ENCODE measurements at regions not wholly inside any gene's neighbourhood (a gene's known extent, or its start where the extent isn't known, plus 50 kb on each side); places are given as distances from the start of the nearest gene placed in this dataset.

GRCh38 chrX:35699642-35700041 is 98.5 kb upstream of the MAGEB16 start:
- Histone ChIP-seq H3K4me1 (no peaks in the 10 kb centered on the region), H3K27me3 (ENCODE audit: low read depth) (no peaks in the 10 kb centered on the region), H3K36me3 (replicated peaks) (no peaks in the 10 kb centered on the region), H3K4me3 (no peak overlapping the region), H3K9me3 (no peaks in the 10 kb centered on the region)
- in situ Hi-C loops (cut with MboI; ENCODE audit: low sequenced_read_pairs): no loop called here
- no peak for DNase-seq (ENCODE audit: low spot score in 2 of 2)

GRCh38 chrX:35700121-35700520 is 98.0 kb upstream of the MAGEB16 start:
- no peaks in the 10 kb centered on the region for H3K4me1 ChIP-seq
- H3K27me3 ChIP-seq (ENCODE audit: low read depth): no peaks in the 10 kb centered on the region
- no peaks in the 10 kb centered on the region for H3K36me3 ChIP-seq (replicated peaks)
- H3K9me3 ChIP-seq: no peaks in the 10 kb centered on the region
- no peak overlapping the region for H3K4me3 ChIP-seq
- no peak for DNase-seq (ENCODE audit: low spot score in 2 of 2)
- in situ Hi-C loops (cut with MboI; ENCODE audit: low sequenced_read_pairs): no loop called here

- Histone ChIP-seq H3K27me3 (ENCODE audit: low read depth) (no peaks in the 10 kb centered on the region), H3K36me3 (replicated peaks) (no peaks in the 10 kb centered on the region), H3K4me3 (no peak overlapping the region), H3K9me3 (no peaks in the 10 kb centered on the region), H3K4me1 (no peaks in the 10 kb centered on the region)
- no peak for DNase-seq (ENCODE audit: low spot score in 2 of 2)
- in situ Hi-C loops (cut with MboI; ENCODE audit: low sequenced_read_pairs): no loop called here
Measured at GRCh38 chrX:35711281-35711680, 86.9 kb upstream of the MAGEB16 start.

GRCh38 chrX:35722128-35722527 is 76.0 kb upstream of the MAGEB16 start:
- Histone ChIP-seq H3K4me1 (no peaks in the 10 kb centered on the region), H3K4me3 (no peak overlapping the region), H3K9me3 (no peaks in the 10 kb centered on the region), H3K27me3 (ENCODE audit: low read depth) (no peaks in the 10 kb centered on the region), H3K36me3 (replicated peaks) (no peaks in the 10 kb centered on the region)
- in situ Hi-C loops (cut with MboI; ENCODE audit: low sequenced_read_pairs): no loop called here
- no peak for DNase-seq (ENCODE audit: low spot score in 2 of 2)

GRCh38 chrX:35726176-35726575 is 72.0 kb upstream of the MAGEB16 start:
- in situ Hi-C loops (cut with MboI; ENCODE audit: low sequenced_read_pairs): no loop called here
- DNase-seq (ENCODE audit: low spot score in 2 of 2): peak in 1 of 2 experiments; percentile 12
- Histone ChIP-seq H3K36me3 (replicated peaks) (no peaks in the 10 kb centered on the region), H3K4me3 (no peak overlapping the region), H3K4me1 (no peaks in the 10 kb centered on the region), H3K9me3 (no peaks in the 10 kb centered on the region), H3K27me3 (ENCODE audit: low read depth) (no peaks in the 10 kb centered on the region)

GRCh38 chrX:35728481-35728880 is 69.7 kb upstream of the MAGEB16 start:
- Histone ChIP-seq H3K4me1 (no peaks in the 10 kb centered on the region), H3K27me3 (ENCODE audit: low read depth) (no peaks in the 10 kb centered on the region), H3K4me3 (no peak overlapping the region), H3K36me3 (replicated peaks) (no peaks in the 10 kb centered on the region), H3K9me3 (no peaks in the 10 kb centered on the region)
- DNase-seq (ENCODE audit: low spot score in 2 of 2): no peak
- in situ Hi-C loops (cut with MboI; ENCODE audit: low sequenced_read_pairs): no loop called here

GRCh38 chrX:35733879-35734278 is 64.3 kb upstream of the MAGEB16 start:
- Histone ChIP-seq H3K9me3 (no peaks in the 10 kb centered on the region), H3K4me3 (no peak overlapping the region), H3K4me1 (no peaks in the 10 kb centered on the region), H3K27me3 (ENCODE audit: low read depth) (no peaks in the 10 kb centered on the region), H3K36me3 (replicated peaks) (no peaks in the 10 kb centered on the region)
- no peak for DNase-seq (ENCODE audit: low spot score in 2 of 2)
- in situ Hi-C loops (cut with MboI; ENCODE audit: low sequenced_read_pairs): no loop called here

GRCh38 chrX:35741142-35741541 is 57.0 kb upstream of the MAGEB16 start:
- Histone ChIP-seq H3K4me1 (no peaks in the 10 kb centered on the region), H3K9me3 (no peaks in the 10 kb centered on the region), H3K4me3 (no peak overlapping the region), H3K27me3 (ENCODE audit: low read depth) (no peaks in the 10 kb centered on the region), H3K36me3 (replicated peaks) (no peaks in the 10 kb centered on the region)
- no peak for DNase-seq (ENCODE audit: low spot score in 2 of 2)
- in situ Hi-C loops (cut with MboI; ENCODE audit: low sequenced_read_pairs): no loop called here

GRCh38 chrX:35743331-35743730 is 54.8 kb upstream of the MAGEB16 start:
- Histone ChIP-seq H3K27me3 (ENCODE audit: low read depth) (no peaks in the 10 kb centered on the region), H3K36me3 (replicated peaks) (no peaks in the 10 kb centered on the region), H3K4me3 (no peak overlapping the region), H3K9me3 (no peaks in the 10 kb centered on the region), H3K4me1 (no peaks in the 10 kb centered on the region)
- DNase-seq (ENCODE audit: low spot score in 2 of 2): no peak
- in situ Hi-C loops (cut with MboI; ENCODE audit: low sequenced_read_pairs): no loop called here

All from HAP-1 (cell line).